Coronary artery (tissue), 2 donors: ENCODE measurements at regions not wholly inside any gene's neighbourhood (a gene's known extent, or its start where the extent isn't known, plus 50 kb on each side); places are given as distances from the start of the nearest gene placed in this dataset.
"Not testable (repeated sequence)": the region's sequence is repeated elsewhere in the genome, so short reads cannot be mapped to it uniquely, and the experiment has no call there.

ENCODE experiments used
- DNase-seq: peaks from one replicate; pipeline ENCODE4 v3.0.0-alpha.2; 2017; ENCODE audit warnings: low spot score
- H3K27ac ChIP-seq, 2 donors: fragments of 200-600 bp; sonication (generic); one replicate each; pipeline ENCODE4 v1.5.1; 2016 to 2019
- H3K4me3 ChIP-seq: fragments of 200-600 bp; sonication (generic); 2 replicates; pipeline ENCODE4 v1.5.1; 2016; ENCODE audit warnings: mild to moderate bottlenecking, moderate library complexity
- TF ChIP-seq, protein P1 (sequence below): fragments of 200-600 bp; sonication (generic); IDR thresholded peaks from one replicate; pipeline ENCODE4 v1.5.1; 2019; ENCODE audit warnings: antibody characterized with exemption

DNA sequence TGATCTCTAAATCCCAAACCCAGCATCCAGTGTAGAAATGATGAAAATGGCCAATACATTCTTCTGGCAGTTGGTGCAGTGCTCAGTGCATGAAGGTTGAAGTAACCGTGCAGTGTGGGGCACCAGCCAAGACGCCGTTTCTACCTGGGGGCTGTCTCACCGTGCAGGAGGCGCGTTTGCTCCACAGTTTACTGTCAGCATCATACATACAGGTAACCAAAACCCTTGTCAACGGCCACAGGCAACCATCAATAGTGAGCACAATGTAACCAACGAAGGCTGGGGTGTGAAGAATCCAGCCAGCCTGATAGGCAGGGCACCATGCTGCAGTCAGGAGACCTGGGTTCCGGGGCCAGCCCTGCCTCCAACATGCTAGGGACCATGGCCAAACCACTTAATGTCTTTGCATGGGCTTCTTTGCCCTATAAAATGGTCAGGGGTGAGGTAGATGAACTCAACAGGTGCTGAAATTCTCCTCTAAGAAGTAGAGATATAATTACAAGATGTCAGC is 127.5 kb upstream of the ID2 start:
- Histone ChIP-seq H3K27ac (no peak overlapping the region), H3K4me3 (no peak overlapping the region)
- TF ChIP-seq, protein P1, sequence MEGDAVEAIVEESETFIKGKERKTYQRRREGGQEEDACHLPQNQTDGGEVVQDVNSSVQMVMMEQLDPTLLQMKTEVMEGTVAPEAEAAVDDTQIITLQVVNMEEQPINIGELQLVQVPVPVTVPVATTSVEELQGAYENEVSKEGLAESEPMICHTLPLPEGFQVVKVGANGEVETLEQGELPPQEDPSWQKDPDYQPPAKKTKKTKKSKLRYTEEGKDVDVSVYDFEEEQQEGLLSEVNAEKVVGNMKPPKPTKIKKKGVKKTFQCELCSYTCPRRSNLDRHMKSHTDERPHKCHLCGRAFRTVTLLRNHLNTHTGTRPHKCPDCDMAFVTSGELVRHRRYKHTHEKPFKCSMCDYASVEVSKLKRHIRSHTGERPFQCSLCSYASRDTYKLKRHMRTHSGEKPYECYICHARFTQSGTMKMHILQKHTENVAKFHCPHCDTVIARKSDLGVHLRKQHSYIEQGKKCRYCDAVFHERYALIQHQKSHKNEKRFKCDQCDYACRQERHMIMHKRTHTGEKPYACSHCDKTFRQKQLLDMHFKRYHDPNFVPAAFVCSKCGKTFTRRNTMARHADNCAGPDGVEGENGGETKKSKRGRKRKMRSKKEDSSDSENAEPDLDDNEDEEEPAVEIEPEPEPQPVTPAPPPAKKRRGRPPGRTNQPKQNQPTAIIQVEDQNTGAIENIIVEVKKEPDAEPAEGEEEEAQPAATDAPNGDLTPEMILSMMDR = no peak
- DNase-seq = no peak

DNA sequence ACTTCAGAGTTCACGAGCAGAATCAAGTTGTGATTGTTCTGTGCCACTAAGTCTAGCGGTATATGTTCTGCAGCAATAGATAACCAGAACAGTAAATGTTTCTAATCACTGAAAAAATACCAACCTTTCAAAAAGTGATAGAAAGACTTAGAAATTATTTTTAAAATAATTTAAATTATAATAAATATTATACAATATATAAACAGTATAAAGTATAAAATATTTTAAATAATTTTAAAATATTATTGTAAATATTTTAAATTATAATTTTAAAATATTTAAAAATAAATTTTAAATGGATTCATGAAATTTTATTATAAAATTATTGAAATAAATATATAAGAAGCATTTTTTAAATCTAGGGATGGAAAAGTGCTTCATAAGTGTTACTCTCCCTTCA is 126.3 kb upstream of the ID2 start:
- TF ChIP-seq, protein P1 = no peak
- DNase-seq = no peak
- no peak overlapping the region for H3K27ac ChIP-seq
- no peak overlapping the region for H3K4me3 ChIP-seq

DNA sequence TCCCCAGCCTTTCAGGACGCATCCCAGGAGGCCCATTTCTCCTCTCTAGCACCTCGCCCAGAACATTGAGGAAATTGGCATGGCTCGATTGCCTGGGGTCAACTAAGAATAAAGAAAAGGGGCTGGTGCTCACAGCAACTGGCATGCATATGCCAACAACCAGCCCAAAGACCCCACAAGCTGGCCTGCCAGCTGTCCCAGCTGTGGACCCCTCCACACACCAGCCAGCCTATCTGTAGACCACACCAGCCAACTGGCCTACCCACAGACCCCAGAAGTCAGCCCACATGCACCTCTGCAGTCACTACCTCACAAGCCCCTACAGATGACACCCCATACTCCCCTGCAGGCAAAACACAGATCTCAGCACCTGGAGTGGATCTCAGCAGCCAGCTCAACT is 123.8 kb upstream of the ID2 start:
- H3K4me3 ChIP-seq = no peak overlapping the region
- no peak for DNase-seq
- no peak overlapping the region for H3K27ac ChIP-seq
- TF ChIP-seq, protein P1 = no peak

DNA sequence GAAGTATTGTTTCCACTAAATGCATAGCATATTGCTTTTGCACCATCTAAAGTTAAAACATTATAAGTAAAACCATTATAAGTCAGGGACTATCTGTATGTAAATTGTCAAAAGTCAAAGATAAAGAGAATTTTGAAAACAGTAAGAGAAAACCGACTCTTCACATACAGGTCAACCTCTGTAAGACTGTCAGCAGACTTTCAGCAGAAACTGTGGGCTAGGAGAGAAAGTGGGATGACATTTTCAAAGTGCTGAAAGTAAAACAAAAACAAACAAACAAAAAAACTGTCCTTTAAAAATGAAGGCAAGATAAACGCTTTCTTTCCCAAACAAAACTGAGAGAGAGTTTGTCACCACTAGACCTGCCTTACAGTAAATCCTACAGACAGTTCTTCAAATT is 122.9 kb upstream of the ID2 start:
- Histone ChIP-seq H3K27ac (no peak overlapping the region), H3K4me3 (no peak overlapping the region)
- DNase-seq = no peak
- TF ChIP-seq, protein P1 = no peak

DNA sequence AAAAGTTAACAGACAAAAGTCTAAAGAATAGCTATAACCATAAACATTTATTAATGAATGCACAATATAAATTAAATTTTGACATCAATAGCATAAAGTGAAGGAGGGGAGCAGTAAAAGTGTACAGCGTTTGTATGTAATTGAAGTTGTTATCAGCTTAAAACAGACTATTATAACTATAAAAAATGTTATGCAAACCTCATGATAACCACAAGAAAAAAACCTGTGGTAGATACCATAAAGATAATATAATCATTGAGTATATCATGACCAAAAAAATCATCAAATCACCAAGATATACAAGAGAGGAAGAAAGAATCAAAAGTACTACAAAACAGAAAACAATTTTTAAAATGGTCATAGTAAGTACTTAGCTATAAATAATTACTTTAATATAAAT is 122.1 kb upstream of the ID2 start:
- TF ChIP-seq, protein P1 = no peak
- Histone ChIP-seq H3K27ac (no peak overlapping the region), H3K4me3 (no peak overlapping the region)
- DNase-seq = no peak

DNA sequence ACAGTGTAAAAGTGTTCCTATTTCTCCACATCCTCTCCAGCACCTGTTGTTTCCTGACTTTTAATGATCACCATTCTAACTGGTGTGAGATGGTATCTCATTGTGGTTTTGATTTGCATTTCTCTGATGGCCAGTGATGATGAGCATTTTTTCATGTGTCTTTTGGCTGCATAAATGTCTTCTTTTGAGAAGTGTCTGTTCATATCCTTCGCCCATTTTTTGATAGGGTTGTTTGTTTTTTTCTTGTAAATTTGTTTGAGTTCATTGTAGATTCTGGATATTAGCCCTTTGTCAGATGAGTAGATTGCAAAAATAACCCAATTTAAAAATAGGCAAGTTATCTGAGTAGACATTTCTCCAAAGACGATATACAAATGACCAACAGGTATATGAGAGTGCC is 120.2 kb upstream of the ID2 start:
- not testable (repeated sequence) for H3K27ac ChIP-seq, DNase-seq

DNA sequence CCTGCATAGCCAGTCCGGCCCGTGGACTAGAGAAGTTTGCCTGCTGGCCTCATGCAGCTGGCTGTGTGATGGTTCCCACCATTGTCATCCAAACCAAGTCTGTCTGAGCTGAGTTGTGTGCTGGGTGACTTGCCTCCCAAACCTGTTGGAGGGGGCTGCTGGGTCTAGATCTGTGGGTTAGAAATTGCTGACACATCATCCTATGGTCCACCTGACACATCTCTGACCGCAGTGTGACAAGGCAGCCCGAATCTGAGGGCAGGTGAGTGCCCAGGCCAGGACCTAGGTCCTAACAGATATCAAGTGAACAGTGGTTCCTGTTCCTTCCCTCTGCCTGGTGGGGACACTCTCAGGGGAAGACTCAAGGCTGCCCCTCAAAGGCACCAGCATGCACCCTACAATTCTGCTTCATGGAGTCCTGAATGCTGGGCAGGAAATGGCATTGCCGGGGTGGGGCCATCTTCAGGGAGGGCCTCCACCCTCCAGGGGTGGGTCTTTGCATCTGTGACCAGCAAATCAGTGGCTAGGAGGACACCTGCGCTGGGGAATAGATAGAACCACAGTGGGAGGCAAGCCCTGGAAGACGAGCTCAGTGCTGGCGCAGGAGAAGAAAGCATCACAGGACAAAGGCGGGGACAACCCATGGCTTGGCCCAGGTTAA is 117.9 kb upstream of the ID2 start:
- DNase-seq = no peak
- TF ChIP-seq, protein P1 = no peak
- no peak overlapping the region for H3K27ac ChIP-seq
- H3K4me3 ChIP-seq = no peak overlapping the region

More for the DNA sequence above, 120.2 kb upstream of the ID2 start:
- not testable (repeated sequence) for H3K4me3 ChIP-seq
